Osteoblast (primary cell): ENCODE measurements at regions not wholly inside any gene's neighbourhood (a gene's known extent, or its start where the extent isn't known, plus 50 kb on each side); places are given as distances from the start of the nearest gene placed in this dataset.

Source experiments
- DNase-seq: peaks from one replicate; pipeline ENCODE4 v3.0.0; 2011; ENCODE audit warnings: low spot score, mixed read lengths; ENCODE audit not compliant: insufficient read length; ENCODE audit errors: missing footprints
- H2AFZ ChIP-seq: 2 replicates; pipeline ENCODE4 v1.6.0; 2011; ENCODE audit warnings: mild to moderate bottlenecking, low read length
- H3K27ac ChIP-seq: 2 replicates; pipeline ENCODE4 v1.5.1; 2011; ENCODE audit warnings: mild to moderate bottlenecking, low read depth, low read length, moderate library complexity
- H3K27me3 ChIP-seq: 2 replicates; pipeline ENCODE4 v1.6.0; 2012; ENCODE audit warnings: mild to moderate bottlenecking, control low read depth, inconsistent platforms, low read length, moderate library complexity; ENCODE audit not compliant: insufficient read depth
- H3K36me3 ChIP-seq: 2 replicates; pipeline ENCODE4 v1.5.1; 2011; ENCODE audit warnings: mild to moderate bottlenecking, low read length, control low read depth, moderate library complexity; ENCODE audit not compliant: insufficient read depth
- H3K4me1 ChIP-seq: 2 replicates; pipeline ENCODE4 v1.5.1; 2011; ENCODE audit warnings: mild to moderate bottlenecking, low read length, control low read depth, moderate library complexity; ENCODE audit not compliant: insufficient read depth
- H3K4me2 ChIP-seq: 2 replicates; pipeline ENCODE4 v1.6.0; 2011; ENCODE audit warnings: mild to moderate bottlenecking, low read length; ENCODE audit not compliant: insufficient read depth
- H3K4me3 ChIP-seq: fragments of 200-600 bp; sonication (generic); 3 replicates; pipeline ENCODE4 v1.5.1; 2012; ENCODE audit warnings: mild to moderate bottlenecking, low read length, inconsistent platforms; ENCODE audit not compliant: insufficient read depth
- H3K79me2 ChIP-seq: 2 replicates; pipeline ENCODE4 v1.6.0; 2012; ENCODE audit warnings: mild to moderate bottlenecking, low read length, control low read depth, inconsistent platforms; ENCODE audit not compliant: insufficient read depth
- H3K9me3 ChIP-seq: 2 replicates; pipeline ENCODE4 v1.5.1; 2011; ENCODE audit warnings: low read depth, low read length, control low read depth
- H4K20me1 ChIP-seq: 2 replicates; pipeline ENCODE4 v1.6.0; 2012; ENCODE audit warnings: mild to moderate bottlenecking, low read length, control low read depth; ENCODE audit not compliant: insufficient read depth
- TF ChIP-seq, protein P1 (sequence below): IDR thresholded peaks from 2 replicates; pipeline ENCODE4 v1.5.1; 2011; ENCODE audit warnings: mild to moderate bottlenecking, low read depth, low read length, moderate library complexity; ENCODE audit errors: extremely low read depth

DNA sequence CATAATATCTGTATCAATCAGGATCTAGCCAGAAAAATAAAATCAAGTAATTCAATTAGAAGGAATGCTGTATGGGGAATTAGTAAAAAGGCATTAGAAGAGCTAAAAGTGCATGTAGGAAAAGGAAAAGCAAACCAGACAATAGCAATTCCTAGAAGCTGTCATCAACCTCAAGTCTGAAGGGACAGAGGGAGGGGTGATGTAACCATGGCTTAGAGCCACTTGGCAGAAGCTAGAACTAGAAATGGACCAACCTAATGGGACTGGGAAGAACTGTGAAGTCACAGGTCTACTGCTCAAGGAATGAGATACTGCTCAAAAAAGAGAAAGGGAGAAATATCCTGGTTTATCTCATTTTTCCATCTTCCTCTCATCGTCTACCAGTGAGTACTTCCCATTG is 590.7 kb upstream of the SGO1 start:
- Histone ChIP-seq H3K4me3 (no peak overlapping the region), H3K36me3 (no peaks in the 10 kb centered on the region), H3K9me3 (no peaks in the 10 kb centered on the region), H3K27me3 (no peaks in the 10 kb centered on the region), H3K79me2 (no peaks in the 10 kb centered on the region), H2AFZ (no peak overlapping the region), H4K20me1 (no peaks in the 10 kb centered on the region), H3K4me2 (no peak overlapping the region), H3K27ac (no peak overlapping the region), H3K4me1 (no peaks in the 10 kb centered on the region)
- no peak for DNase-seq
- TF ChIP-seq, protein P1, sequence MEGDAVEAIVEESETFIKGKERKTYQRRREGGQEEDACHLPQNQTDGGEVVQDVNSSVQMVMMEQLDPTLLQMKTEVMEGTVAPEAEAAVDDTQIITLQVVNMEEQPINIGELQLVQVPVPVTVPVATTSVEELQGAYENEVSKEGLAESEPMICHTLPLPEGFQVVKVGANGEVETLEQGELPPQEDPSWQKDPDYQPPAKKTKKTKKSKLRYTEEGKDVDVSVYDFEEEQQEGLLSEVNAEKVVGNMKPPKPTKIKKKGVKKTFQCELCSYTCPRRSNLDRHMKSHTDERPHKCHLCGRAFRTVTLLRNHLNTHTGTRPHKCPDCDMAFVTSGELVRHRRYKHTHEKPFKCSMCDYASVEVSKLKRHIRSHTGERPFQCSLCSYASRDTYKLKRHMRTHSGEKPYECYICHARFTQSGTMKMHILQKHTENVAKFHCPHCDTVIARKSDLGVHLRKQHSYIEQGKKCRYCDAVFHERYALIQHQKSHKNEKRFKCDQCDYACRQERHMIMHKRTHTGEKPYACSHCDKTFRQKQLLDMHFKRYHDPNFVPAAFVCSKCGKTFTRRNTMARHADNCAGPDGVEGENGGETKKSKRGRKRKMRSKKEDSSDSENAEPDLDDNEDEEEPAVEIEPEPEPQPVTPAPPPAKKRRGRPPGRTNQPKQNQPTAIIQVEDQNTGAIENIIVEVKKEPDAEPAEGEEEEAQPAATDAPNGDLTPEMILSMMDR = no peak

DNA sequence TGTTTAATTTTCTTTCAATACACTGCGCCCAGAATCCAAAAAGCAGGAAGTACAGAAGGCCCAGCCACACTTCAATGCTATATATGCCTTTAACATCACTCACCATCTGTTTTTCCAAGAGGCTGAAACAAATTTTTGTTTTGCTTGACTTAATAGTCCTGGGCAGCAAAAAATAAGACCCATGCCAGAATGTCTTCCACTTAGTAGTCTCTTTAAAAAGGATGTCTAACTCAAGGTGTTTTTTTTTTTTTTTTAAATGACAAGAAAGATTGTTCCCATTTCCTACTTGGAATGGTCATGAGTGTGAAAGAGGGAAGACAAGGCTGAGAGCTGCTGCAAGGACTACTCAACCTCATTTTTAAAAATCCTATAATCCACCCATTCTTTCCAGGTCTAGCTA is 590.3 kb upstream of the SGO1 start:
- H3K4me2 ChIP-seq = no peak overlapping the region

DNA sequence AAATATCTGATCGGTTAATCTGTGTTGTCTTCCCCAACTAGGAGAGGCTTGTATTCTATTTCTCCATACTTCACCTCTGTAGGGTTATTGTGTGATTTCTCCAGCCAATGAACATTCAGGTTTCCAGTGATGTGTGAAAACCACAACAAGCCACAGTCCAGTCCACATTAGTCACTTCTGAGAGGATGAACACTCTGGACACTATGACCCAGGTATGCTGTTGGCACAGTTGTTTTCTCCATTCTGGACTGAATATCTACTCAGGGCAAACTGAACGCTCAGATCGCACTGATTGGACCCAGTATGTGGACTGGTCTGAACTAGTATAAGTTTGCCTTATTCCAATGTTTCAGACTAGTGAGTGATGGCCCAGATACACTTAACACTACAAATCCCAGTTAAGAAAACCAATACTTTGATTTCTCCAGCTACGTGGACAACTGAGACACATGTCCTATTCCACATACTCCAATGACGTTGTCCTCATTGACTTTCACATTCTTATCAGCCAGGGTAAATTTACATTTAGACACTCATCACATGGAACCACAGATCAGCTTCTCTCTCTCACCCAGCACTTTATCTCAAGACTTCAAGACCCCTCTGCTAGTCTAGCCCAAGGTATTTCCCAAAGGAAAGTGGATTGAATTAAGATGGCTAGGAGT is 587.4 kb upstream of the SGO1 start:
- no peak for DNase-seq
- TF ChIP-seq, protein P1 = no peak
- Histone ChIP-seq H3K27me3 (no peaks in the 10 kb centered on the region), H3K9me3 (no peaks in the 10 kb centered on the region), H3K4me2 (no peak overlapping the region), H3K4me1 (no peaks in the 10 kb centered on the region), H3K27ac (no peak overlapping the region), H3K79me2 (no peaks in the 10 kb centered on the region), H4K20me1 (no peaks in the 10 kb centered on the region), H3K4me3 (no peak overlapping the region), H3K36me3 (no peaks in the 10 kb centered on the region), H2AFZ (no peak overlapping the region)

More for the DNA sequence above, 590.3 kb upstream of the SGO1 start:
- no peaks in the 10 kb centered on the region for H3K36me3 ChIP-seq
- TF ChIP-seq, protein P1 = no peak
- H3K4me3 ChIP-seq = no peak overlapping the region
- no peaks in the 10 kb centered on the region for H3K4me1 ChIP-seq
- H2AFZ ChIP-seq = no peak overlapping the region
- H3K27me3 ChIP-seq = no peaks in the 10 kb centered on the region
- H3K27ac ChIP-seq = no peak overlapping the region
- no peaks in the 10 kb centered on the region for H3K9me3 ChIP-seq
- H4K20me1 ChIP-seq = no peaks in the 10 kb centered on the region
- no peaks in the 10 kb centered on the region for H3K79me2 ChIP-seq
- DNase-seq = no peak

DNA sequence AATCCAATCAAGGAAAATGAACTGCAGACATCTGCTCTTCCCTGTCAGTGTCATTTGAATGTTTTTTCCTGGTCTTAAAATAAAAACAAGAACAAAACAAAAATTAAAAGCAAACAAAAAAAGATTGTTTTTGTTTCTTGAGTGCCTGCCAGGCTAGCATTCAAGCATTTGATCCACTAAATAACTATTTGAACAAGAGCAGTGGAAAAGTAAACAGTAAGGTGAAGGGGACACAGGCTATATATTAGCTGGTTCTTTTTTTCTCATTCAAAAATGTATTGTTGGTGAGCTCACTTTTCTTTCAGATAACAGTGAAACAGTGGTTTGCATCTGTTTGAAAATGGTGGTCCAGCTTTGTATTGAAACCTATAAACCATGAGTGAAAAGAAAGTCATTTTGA is 586.9 kb upstream of the SGO1 start:
- no peak for DNase-seq
- Histone ChIP-seq H3K27ac (no peak overlapping the region), H3K4me3 (no peak overlapping the region), H2AFZ (no peak overlapping the region), H3K9me3 (no peaks in the 10 kb centered on the region), H4K20me1 (no peaks in the 10 kb centered on the region), H3K4me2 (no peak overlapping the region), H3K4me1 (no peaks in the 10 kb centered on the region), H3K79me2 (no peaks in the 10 kb centered on the region), H3K36me3 (no peaks in the 10 kb centered on the region), H3K27me3 (no peaks in the 10 kb centered on the region)
- TF ChIP-seq, protein P1 = no peak
